ENCODE measurements at regions not wholly inside any gene's neighbourhood (a gene's known extent, or its start where the extent isn't known, plus 50 kb on each side); places are given as distances from the start of the nearest gene placed in this dataset.

DNA sequence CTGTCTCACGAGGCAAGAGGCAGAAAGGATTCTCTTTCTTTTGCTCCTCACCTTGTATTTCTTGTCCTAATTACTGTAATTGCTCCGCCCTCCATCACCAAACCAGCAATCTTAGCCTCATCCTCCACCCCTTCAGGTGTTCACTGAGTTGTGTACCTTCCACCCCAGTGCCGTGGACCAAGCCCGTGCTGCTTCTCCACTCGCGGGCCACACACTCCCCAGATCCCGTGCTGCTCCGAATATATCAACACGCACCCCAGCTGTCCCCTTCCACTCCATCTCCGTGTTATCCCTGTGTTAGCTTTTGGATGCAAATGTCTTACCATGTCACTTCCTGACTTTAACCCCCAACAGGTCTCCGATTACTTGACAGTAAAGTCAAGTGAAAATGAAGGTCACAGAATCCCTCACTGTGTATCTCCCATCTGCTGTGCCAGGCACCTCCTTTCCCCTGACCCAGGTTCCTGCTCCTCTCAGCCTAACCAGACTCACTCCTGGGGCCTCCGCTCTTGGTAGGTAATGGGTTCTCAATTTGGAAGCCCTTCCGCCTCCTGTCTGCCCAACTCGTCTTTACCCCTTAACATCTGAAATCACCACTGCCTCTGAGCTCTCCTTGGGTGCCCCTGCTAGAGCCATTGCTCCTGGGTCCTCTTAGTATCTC lies 320.2 kb downstream of the MED10 start:
- no peaks in the 10 kb centered on the region for H3K9me3 Mint-ChIP-seq
- H3K4me1 Mint-ChIP-seq = no peaks in the 10 kb centered on the region
- no peak overlapping the region for H3K27ac Mint-ChIP-seq
- TF ChIP-seq, protein P1, sequence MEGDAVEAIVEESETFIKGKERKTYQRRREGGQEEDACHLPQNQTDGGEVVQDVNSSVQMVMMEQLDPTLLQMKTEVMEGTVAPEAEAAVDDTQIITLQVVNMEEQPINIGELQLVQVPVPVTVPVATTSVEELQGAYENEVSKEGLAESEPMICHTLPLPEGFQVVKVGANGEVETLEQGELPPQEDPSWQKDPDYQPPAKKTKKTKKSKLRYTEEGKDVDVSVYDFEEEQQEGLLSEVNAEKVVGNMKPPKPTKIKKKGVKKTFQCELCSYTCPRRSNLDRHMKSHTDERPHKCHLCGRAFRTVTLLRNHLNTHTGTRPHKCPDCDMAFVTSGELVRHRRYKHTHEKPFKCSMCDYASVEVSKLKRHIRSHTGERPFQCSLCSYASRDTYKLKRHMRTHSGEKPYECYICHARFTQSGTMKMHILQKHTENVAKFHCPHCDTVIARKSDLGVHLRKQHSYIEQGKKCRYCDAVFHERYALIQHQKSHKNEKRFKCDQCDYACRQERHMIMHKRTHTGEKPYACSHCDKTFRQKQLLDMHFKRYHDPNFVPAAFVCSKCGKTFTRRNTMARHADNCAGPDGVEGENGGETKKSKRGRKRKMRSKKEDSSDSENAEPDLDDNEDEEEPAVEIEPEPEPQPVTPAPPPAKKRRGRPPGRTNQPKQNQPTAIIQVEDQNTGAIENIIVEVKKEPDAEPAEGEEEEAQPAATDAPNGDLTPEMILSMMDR (IDR thresholded peaks at IDR 0.05) = no peak
- ATAC-seq (ENCODE audit: low read depth) = no peak
- no peak for DNase-seq
- H3K4me3 Mint-ChIP-seq = no peak overlapping the region
- H3K27me3 Mint-ChIP-seq = no peaks in the 10 kb centered on the region
- intact Hi-C loops (cut with micrococcal nuclease) = no loop called here
- no peaks in the 10 kb centered on the region for H3K36me3 Mint-ChIP-seq (ENCODE audit: low read depth)
- ChIA-PET POLR2A (no interaction called here), CTCF (no interaction called here)

DNA sequence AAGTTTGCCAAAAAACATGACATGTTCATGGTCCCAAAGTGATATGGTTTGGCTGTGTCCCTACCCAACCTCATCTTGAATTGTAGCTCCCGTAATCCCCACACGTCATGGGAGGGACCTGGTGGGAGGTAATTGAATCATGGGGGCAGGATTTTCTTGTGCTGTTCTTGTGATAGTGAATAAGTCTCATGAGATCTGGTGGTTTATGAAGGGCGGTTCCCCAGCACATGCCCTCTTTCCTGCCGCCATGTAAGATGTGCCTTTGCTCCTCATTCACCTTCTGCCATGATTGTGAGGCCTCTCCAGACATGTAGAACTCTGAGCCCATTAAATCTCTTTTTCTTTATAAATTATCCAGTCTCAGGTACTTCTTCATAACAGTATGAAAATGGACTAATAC lies 322.1 kb downstream of the MED10 start:
- CTCF ChIA-PET = no interaction called here
- Mint-ChIP-seq H3K4me1 (no peaks in the 10 kb centered on the region), H3K27me3 (no peaks in the 10 kb centered on the region)

DNA sequence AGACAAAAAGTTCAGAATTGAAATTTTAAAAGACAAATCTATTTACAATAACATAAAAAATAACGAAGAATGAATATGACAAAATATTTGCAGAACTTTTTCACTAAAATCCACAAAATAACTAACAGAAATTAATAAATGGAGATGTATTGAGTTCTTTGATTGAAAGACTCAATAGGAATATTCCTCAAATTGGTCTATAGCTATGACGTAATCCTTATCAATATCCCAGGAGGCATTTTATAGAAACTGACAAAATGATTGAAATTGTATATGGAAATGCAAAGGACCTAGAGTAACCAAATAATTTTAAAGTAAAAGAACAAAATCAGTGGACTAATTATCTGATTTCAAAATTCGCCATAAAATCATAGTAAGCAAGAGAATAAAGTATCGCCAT lies 328.7 kb downstream of the MED10 start:
- CTCF ChIA-PET = no interaction called here
- no peaks in the 10 kb centered on the region for H3K4me1 Mint-ChIP-seq
- POLR2A ChIA-PET = no interaction called here
- intact Hi-C loops (cut with micrococcal nuclease) = no loop called here
- no peaks in the 10 kb centered on the region for H3K36me3 Mint-ChIP-seq (ENCODE audit: low read depth)
- no peak overlapping the region for H3K4me3 Mint-ChIP-seq
- peaks cover 5% of the 10 kb centered on the region for H3K9me3 Mint-ChIP-seq
- H3K27ac Mint-ChIP-seq = no peak overlapping the region
- no peak for ATAC-seq (ENCODE audit: low read depth)
- DNase-seq = no peak
- TF ChIP-seq, protein P1 (IDR thresholded peaks at IDR 0.05) = no peak
- H3K27me3 Mint-ChIP-seq = no peaks in the 10 kb centered on the region

More for the DNA sequence above, 322.1 kb downstream of the MED10 start:
- TF ChIP-seq, protein P1 (IDR thresholded peaks at IDR 0.05) = no peak
- no peak overlapping the region for H3K27ac Mint-ChIP-seq
- no peak overlapping the region for H3K4me3 Mint-ChIP-seq
- H3K9me3 Mint-ChIP-seq = peaks cover 2% of the 10 kb centered on the region
- ATAC-seq (ENCODE audit: low read depth) = no peak
- no peaks in the 10 kb centered on the region for H3K36me3 Mint-ChIP-seq (ENCODE audit: low read depth)
- POLR2A ChIA-PET = no interaction called here
- intact Hi-C loops (cut with micrococcal nuclease) = no loop called here
- no peak for DNase-seq

DNA sequence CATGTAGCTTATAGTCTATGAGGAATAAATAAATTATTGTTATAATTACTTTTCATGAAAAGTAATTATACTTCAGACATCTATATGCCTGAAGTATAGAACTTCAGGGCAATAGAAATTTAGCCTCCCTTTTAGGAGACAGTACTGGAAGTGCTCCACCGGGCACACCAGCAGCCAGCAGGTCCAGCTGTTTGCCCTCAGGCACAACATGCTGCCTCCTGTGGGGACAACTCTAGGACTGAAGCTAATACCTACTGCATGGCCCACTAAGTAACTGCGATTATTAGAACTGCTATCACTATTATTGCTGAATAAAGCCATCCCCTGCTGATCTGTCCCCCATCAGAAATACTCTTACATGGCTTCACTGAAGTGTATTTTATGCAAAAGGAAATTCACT lies 329.6 kb downstream of the MED10 start:
- no peak for DNase-seq
- ChIA-PET CTCF (no interaction called here), POLR2A (no interaction called here)
- Mint-ChIP-seq H3K4me3 (no peak overlapping the region), H3K27ac (no peak overlapping the region), H3K4me1 (no peaks in the 10 kb centered on the region), H3K36me3 (ENCODE audit: low read depth) (no peaks in the 10 kb centered on the region), H3K9me3 (peaks cover 5% of the 10 kb centered on the region), H3K27me3 (no peaks in the 10 kb centered on the region)
- intact Hi-C loops (cut with micrococcal nuclease) = no loop called here
- TF ChIP-seq, protein P1 (IDR thresholded peaks at IDR 0.05) = no peak
- ATAC-seq (ENCODE audit: low read depth) = no peak

DNA sequence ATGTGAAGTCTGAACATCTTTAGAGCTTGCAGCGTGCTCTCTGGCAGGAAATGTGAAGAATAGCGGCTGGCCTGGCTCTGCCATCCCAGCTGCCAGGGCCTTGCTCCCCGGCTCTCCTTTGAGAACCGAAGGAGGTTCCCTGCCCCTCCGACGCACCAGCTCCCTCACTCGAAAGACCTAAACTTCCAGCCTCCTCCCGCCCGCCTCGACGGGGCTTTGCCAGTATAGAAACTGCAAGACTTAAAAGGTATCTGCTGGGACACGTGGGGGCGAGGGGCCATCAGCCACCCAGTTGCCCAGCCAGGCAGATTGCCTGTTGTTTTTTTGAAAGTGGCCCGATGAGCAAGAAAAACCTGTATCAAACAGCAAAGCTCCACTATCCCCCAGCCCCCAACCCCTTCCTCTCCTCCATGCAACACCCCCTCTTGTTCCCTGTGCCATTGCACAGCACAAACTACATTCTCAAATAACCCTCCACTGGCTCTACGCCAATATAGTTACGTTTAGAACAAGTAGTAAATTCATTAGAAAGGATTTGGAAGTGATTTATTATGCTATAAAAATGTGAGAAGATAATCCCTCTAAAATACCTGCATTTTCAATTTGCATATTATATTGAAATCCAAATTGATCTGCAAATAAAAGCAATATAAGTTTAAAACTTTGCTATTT lies 331.9 kb downstream of the MED10 start:
- Mint-ChIP-seq H3K27me3 (no peaks in the 10 kb centered on the region), H3K4me3 (no peak overlapping the region), H3K9me3 (peaks cover 3% of the 10 kb centered on the region), H3K27ac (no peak overlapping the region), H3K36me3 (ENCODE audit: low read depth) (no peaks in the 10 kb centered on the region), H3K4me1 (no peaks in the 10 kb centered on the region)
- no peak for DNase-seq
- intact Hi-C loops (cut with micrococcal nuclease) = no loop called here
- ATAC-seq (ENCODE audit: low read depth) = no peak
- CTCF ChIA-PET = no interaction called here
- POLR2A ChIA-PET = no interaction called here
- TF ChIP-seq, protein P1 (IDR thresholded peaks at IDR 0.05) = no peak
